Activated CD4-positive, alpha-beta memory T cell treated with anti-CD3 and anti-CD28 coated beads, Interleukin-2, amount 10 ng/mL, durations not matched to agents 7 days and 5 days (primary cell): ENCODE measurements at regions not wholly inside any gene's neighbourhood (a gene's known extent, or its start where the extent isn't known, plus 50 kb on each side); places are given as distances from the start of the nearest gene placed in this dataset.

ENCODE experiments used
- CTCF ChIA-PET: fragments of 350-600 bp; sonication (Branson Sonifier 250); formaldehyde crosslinking; loops from one replicate; lab custom pipeline; 2021; ENCODE audit warnings: antibody characterized with exemption, inconsistent platforms; lab: Charles Lee
- POLR2A ChIA-PET: fragments of 350-600 bp; sonication (Branson Sonifier 250); formaldehyde crosslinking; loops from one replicate; lab custom pipeline; 2021; ENCODE audit warnings: antibody characterized with exemption; lab: Charles Lee
- DNase-seq: peaks from one replicate; pipeline ENCODE4 v3.0.0-alpha.2; 2020
- H3K27ac Mint-ChIP-seq: one replicate; pipeline ENCODE4 v1.8.0; 2021; ENCODE audit warnings: mild to moderate bottlenecking, mixed read lengths
- H3K27me3 Mint-ChIP-seq: one replicate; pipeline ENCODE4 v1.8.0; 2021; ENCODE audit warnings: mixed read lengths
- H3K36me3 Mint-ChIP-seq: one replicate; pipeline ENCODE4 v1.8.0; 2021; ENCODE audit warnings: low read depth, mixed read lengths
- H3K4me1 Mint-ChIP-seq: one replicate; pipeline ENCODE4 v1.8.0; 2021; ENCODE audit warnings: mixed read lengths
- H3K4me3 Mint-ChIP-seq: one replicate; pipeline ENCODE4 v1.8.0; 2021; ENCODE audit warnings: mild to moderate bottlenecking, mixed read lengths
- H3K9me3 Mint-ChIP-seq: one replicate; pipeline ENCODE4 v1.8.0; 2021; ENCODE audit warnings: mixed read lengths

DNA sequence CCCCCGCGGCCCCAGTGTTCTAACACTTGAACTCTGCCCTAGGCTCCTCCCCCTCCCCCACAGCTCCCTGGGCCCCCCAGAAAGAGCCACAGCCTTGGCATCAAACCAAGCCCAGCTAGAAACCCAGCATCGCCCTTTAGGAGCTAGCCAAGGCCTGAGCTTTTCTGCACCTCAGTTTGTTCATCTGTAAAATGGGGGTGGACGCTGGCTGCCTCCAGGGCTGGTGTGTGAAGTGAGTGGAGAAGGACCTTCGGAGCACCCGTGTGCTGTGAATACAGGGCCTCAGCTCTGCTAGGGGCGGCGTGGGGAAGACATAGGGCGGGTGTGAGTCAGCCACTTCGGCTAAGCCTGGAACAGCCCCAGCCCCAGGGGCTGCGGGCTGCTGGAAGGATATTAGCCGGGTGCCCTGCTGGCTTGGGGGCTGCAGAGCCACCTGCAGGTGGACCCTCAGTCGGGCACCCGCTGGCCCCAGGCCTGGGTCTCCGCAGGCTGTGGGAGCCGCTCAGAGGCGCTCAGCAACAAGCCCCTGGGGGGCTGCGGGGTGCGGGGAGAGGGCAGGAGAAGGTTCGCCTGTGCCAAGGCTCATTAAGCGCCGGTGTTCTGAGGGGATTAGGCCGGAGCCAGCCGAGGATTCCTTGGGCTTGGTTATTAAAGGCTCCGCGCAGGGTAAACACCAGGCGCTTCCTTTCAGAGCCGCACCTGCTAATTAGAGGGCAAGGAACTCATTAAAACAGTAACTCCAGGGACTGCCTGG lies 217.0 kb upstream of the CIBAR2 start:
- CTCF ChIA-PET, result no interaction called here

GRCh38 chr16:85330006-85330693 lies 217.9 kb upstream of the CIBAR2 start:
- no peaks in the 10 kb centered on the region for H3K9me3 Mint-ChIP-seq
- CTCF ChIA-PET, result interaction anchor here (1.0 to 1.1 kb wide), 3 partner anchors 25 to 67 kb away, joined by 3 to 6 read pairs (median 5); no protein-coding TSS in a partner anchor
- H3K27me3 Mint-ChIP-seq, result peaks cover 14% of the 10 kb centered on the region
- POLR2A ChIA-PET, result interaction anchor here (0.9 kb wide), 1 partner anchor 24 kb away, joined by 3 read pairs; no protein-coding TSS in a partner anchor
- H3K27ac Mint-ChIP-seq, result no peak overlapping the region
- DNase-seq, result no peak
- peaks cover 1% of the 10 kb centered on the region for H3K4me1 Mint-ChIP-seq
- H3K36me3 Mint-ChIP-seq, result no peaks in the 10 kb centered on the region
- no peak overlapping the region for H3K4me3 Mint-ChIP-seq

More for the DNA sequence above, 217.0 kb upstream of the CIBAR2 start:
- Mint-ChIP-seq H3K4me1 (no peaks in the 10 kb centered on the region), H3K4me3 (no peak overlapping the region), H3K9me3 (no peaks in the 10 kb centered on the region), H3K27me3 (peaks cover 14% of the 10 kb centered on the region), H3K27ac (no peak overlapping the region), H3K36me3 (no peaks in the 10 kb centered on the region)
- DNase-seq, result no peak
- POLR2A ChIA-PET, result no interaction called here

DNA sequence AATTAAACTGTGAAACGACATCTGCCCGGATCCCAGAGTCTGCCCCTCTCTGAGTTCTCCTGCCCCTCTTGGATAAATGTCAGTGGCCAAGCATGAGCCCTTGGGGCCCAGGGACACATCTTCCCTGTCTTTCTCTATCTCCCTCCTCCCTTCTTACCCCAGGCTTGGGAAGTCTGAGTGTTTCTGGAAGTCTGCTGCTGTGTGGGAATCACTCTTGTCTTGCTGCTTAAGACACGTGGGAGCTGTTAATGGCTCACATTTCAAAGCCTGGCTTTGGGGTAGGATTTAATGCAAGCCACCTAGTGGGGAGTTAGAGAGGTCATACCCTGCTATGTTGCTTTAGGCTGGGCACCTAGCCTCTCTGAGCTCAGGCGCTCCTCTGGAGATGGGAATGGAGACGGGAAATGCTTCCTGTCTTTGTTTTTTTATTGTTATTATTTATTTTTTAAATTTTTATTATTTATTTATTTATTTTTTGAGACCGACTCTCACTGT lies 218.5 kb upstream of the CIBAR2 start:
- DNase-seq, result no peak
- Mint-ChIP-seq H3K36me3 (no peaks in the 10 kb centered on the region), H3K9me3 (no peaks in the 10 kb centered on the region), H3K4me3 (no peak overlapping the region), H3K27ac (no peak overlapping the region), H3K4me1 (peaks cover 5% of the 10 kb centered on the region), H3K27me3 (peaks cover 18% of the 10 kb centered on the region)
- CTCF ChIA-PET, result interaction anchor here (0.7 to 1.1 kb wide), 4 partner anchors 26 to 67 kb away, joined by 3 to 6 read pairs (median 4); no protein-coding TSS in a partner anchor
- POLR2A ChIA-PET, result interaction anchor here (0.9 kb wide), 1 partner anchor 25 kb away, joined by 3 read pairs; no protein-coding TSS in a partner anchor

DNA sequence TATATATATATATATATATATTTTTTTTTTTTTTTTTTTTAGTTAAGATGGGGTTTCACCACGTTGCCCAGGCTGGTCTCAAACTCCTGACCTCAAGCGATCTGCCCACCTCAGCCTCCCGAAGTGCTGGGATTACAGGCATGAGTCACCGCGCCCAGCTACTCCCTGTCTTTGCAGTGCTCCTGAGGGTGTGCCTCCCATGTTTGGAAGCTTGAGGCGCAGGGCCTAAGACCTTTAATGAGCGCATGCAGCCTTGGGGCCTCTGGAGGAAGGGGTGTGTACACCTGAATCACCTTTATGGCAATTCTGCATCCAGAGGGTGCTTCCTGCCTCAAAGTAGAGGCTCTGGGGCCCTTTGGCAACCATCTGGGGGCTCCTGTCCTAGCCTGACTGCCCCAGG lies 219.4 kb upstream of the CIBAR2 start:
- Mint-ChIP-seq H3K4me1 (peaks cover 5% of the 10 kb centered on the region), H3K36me3 (no peaks in the 10 kb centered on the region), H3K27me3 (peaks cover 18% of the 10 kb centered on the region), H3K9me3 (no peaks in the 10 kb centered on the region), H3K4me3 (no peak overlapping the region), H3K27ac (no peak overlapping the region)
- POLR2A ChIA-PET, result no interaction called here
- DNase-seq, result no peak
- CTCF ChIA-PET, result no interaction called here

DNA sequence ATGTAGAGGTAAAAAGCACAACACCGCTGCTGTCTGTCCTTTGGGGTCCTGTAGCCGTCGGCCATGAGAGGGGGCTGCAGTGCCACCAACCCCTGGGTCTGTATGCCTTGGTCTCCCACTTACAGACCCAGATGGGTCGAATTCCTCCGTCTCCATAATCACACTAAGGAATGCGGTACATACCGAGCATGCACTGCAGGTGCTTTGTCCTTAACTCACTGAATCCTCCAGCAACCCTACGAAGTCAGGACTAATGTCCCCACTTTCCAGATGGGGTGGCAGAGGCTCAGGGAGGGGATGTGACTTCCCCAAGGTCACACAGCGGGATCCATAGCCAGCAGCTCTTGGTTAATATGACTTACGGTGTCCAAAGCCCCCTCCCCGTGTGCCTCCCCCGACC lies 219.9 kb upstream of the CIBAR2 start:
- Mint-ChIP-seq H3K4me1 (peaks cover 5% of the 10 kb centered on the region), H3K27me3 (peaks cover 18% of the 10 kb centered on the region), H3K9me3 (no peaks in the 10 kb centered on the region), H3K4me3 (no peak overlapping the region), H3K27ac (no peak overlapping the region), H3K36me3 (no peaks in the 10 kb centered on the region)
- POLR2A ChIA-PET, result no interaction called here
- CTCF ChIA-PET, result no interaction called here
- no peak for DNase-seq

- H3K9me3 Mint-ChIP-seq, result no peaks in the 10 kb centered on the region
- H3K36me3 Mint-ChIP-seq, result no peaks in the 10 kb centered on the region
- H3K27ac Mint-ChIP-seq, result no peak overlapping the region
- no peak overlapping the region for H3K4me3 Mint-ChIP-seq
- CTCF ChIA-PET, result interaction anchor here (1.0 kb wide), 1 partner anchor 15 kb away, joined by 3 read pairs; no protein-coding TSS in a partner anchor
- DNase-seq, result no peak
- H3K4me1 Mint-ChIP-seq, result peaks cover 5% of the 10 kb centered on the region
- POLR2A ChIA-PET, result no interaction called here
- peaks cover 15% of the 10 kb centered on the region for H3K27me3 Mint-ChIP-seq
Observed at GRCh38 chr16:85333337-85333736, 221.1 kb upstream of the CIBAR2 start.

- Mint-ChIP-seq H3K4me3 (no peak overlapping the region), H3K27ac (no peak overlapping the region), H3K9me3 (no peaks in the 10 kb centered on the region), H3K36me3 (no peaks in the 10 kb centered on the region), H3K27me3 (peaks cover 13% of the 10 kb centered on the region), H3K4me1 (peaks cover 5% of the 10 kb centered on the region)
- ChIA-PET CTCF (interaction anchor here (0.8 to 1.4 kb wide), 3 partner anchors 14 to 29 kb away, joined by 3 to 4 read pairs (median 3); no protein-coding TSS in a partner anchor), POLR2A (no interaction called here)
- no peak for DNase-seq
Observed at GRCh38 chr16:85333744-85334640, 221.7 kb upstream of the CIBAR2 start.

- Mint-ChIP-seq H3K4me1 (peaks cover 5% of the 10 kb centered on the region), H3K9me3 (no peaks in the 10 kb centered on the region), H3K27ac (no peak overlapping the region), H3K27me3 (peaks cover 10% of the 10 kb centered on the region), H3K36me3 (no peaks in the 10 kb centered on the region), H3K4me3 (no peak overlapping the region)
- no peak for DNase-seq
- ChIA-PET POLR2A (no interaction called here), CTCF (interaction anchor here (0.8 to 1.4 kb wide), 2 partner anchors 16 to 30 kb away, joined by 3 to 4 read pairs; no protein-coding TSS in a partner anchor)
Observed at GRCh38 chr16:85334718-85335583, 222.7 kb upstream of the CIBAR2 start.

DNA sequence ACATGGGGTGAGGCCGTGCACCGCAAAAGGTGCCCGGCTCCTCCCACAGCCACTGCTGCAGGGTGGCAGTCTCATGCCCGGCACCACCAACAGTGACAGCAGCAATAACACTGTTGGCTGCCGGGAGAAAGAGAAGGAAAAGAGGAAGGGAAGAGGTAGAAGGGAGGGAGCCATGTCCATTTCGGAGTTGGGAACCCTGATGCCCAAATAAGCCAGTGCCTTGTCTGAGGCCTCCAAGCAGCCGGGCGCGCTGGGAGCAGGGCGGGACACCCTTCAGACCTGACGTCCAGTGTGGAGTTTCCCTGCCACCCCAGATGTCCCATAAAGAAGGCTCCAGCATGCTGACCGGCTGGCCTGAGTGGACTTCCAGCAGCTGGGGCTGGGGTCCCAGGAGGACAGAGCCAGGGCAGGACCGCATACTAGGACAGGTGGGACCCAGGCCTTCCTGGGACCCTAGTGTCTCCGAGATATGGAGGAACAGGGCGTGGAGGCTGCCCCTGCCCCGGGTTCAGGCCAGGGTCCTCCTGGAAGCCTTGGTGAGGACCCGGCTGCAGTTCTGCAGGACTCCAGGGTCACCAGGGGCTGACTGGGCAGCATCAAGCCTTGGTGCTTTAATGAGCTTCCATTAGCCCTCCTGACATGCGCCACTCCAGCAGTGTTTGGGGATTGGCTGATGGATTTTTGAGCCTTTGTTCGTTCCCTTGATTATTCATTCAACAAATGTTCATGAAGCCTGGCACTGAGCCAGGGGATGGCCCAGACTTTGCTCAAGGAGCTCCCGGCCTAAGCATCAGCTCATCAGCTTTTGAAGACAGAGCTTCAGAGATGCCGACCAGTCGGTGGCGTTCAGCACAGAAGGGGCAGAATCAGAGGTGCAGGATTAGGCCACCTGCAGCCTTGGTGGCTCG lies 223.6 kb upstream of the CIBAR2 start:
- POLR2A ChIA-PET, result no interaction called here
- H3K4me3 Mint-ChIP-seq, result no peak overlapping the region
- no peak overlapping the region for H3K27ac Mint-ChIP-seq

GRCh38 chr16:85337910-85338637 lies 225.8 kb upstream of the CIBAR2 start:
- no peak for DNase-seq
- Mint-ChIP-seq H3K27ac (no peak overlapping the region), H3K9me3 (no peaks in the 10 kb centered on the region), H3K4me1 (peaks cover 5% of the 10 kb centered on the region), H3K36me3 (no peaks in the 10 kb centered on the region), H3K4me3 (no peak overlapping the region), H3K27me3 (peaks cover 4% of the 10 kb centered on the region)
- CTCF ChIA-PET, result no interaction called here
- POLR2A ChIA-PET, result no interaction called here

More for the DNA sequence above, 223.6 kb upstream of the CIBAR2 start:
- CTCF ChIA-PET, result interaction anchor here (0.6 to 1.4 kb wide), 2 partner anchors 31 to 37 kb away, joined by 3 to 4 read pairs; no protein-coding TSS in a partner anchor
- peaks cover 5% of the 10 kb centered on the region for H3K4me1 Mint-ChIP-seq
- no peaks in the 10 kb centered on the region for H3K9me3 Mint-ChIP-seq
- H3K36me3 Mint-ChIP-seq, result no peaks in the 10 kb centered on the region
- no peak for DNase-seq
- peaks cover 4% of the 10 kb centered on the region for H3K27me3 Mint-ChIP-seq

GRCh38 chr16:85338638-85338982 lies 226.3 kb upstream of the CIBAR2 start:
- no peaks in the 10 kb centered on the region for H3K36me3 Mint-ChIP-seq
- no peak overlapping the region for H3K4me3 Mint-ChIP-seq
- DNase-seq, result no peak
- POLR2A ChIA-PET, result no interaction called here
- no peaks in the 10 kb centered on the region for H3K9me3 Mint-ChIP-seq
- peaks cover 4% of the 10 kb centered on the region for H3K27me3 Mint-ChIP-seq
- CTCF ChIA-PET, result no interaction called here
- H3K4me1 Mint-ChIP-seq, result peaks cover 5% of the 10 kb centered on the region
- H3K27ac Mint-ChIP-seq, result no peak overlapping the region
